ENCODE measurements at regions not wholly inside any gene's neighbourhood (a gene's known extent, or its start where the extent isn't known, plus 50 kb on each side); places are given as distances from the start of the nearest gene placed in this dataset.

DNA sequence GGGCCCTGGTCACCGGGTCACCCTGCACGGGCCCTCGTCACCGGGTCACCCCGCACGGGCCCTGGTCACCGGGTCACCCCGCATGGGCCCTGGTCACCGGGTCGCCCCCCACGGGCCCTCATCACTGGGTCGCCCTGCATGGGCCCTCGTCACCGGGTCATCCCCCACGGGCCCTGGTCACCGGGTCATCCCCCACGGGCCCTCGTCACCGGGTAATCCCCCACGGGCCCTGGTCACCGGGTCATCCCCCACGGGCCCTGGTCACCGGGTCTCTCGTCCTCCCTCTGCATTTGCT lies 77.6 kb downstream of the RIPK4 start:
- intact Hi-C loops (cut with DNase I, micrococcal nuclease): no loop called here
- Mint-ChIP-seq H3K36me3 (ENCODE audit: low read depth) (no peaks in the 10 kb centered on the region), H3K9me3 (ENCODE audit: low read depth) (no peaks in the 10 kb centered on the region), H3K4me3 (no peak overlapping the region), H3K27me3 (peaks cover 12% of the 10 kb centered on the region), H3K27ac (no peak overlapping the region), H3K4me1 (no peaks in the 10 kb centered on the region)
- ChIA-PET POLR2A (no interaction called here), CTCF (no interaction called here)
- no peak for ATAC-seq
- DNase-seq: no peak

DNA sequence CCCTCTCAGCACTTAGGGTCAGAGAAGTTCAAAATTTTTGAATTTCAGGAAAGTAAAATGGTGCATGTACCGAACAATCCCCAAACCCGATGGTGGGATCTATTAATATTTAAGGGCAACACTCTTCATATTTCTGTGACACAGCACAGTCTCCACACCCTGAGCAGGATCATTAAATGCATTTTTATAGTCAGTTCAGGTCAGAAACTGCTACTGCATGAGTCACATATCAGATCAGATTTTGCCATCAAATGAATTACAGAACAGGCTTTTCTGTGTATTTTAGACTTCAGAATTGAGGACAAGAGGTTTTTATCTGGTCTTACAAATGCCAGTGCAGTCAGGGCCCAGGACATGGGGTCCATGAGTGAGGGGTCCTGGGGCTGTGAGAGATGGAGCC lies 79.2 kb downstream of the RIPK4 start:
- Mint-ChIP-seq H3K9me3 (ENCODE audit: low read depth) (no peaks in the 10 kb centered on the region), H3K27ac (no peak overlapping the region), H3K27me3 (peaks cover 7% of the 10 kb centered on the region), H3K36me3 (ENCODE audit: low read depth) (no peaks in the 10 kb centered on the region), H3K4me3 (no peak overlapping the region), H3K4me1 (no peaks in the 10 kb centered on the region)
- no peak for ATAC-seq
- intact Hi-C loops (cut with DNase I, micrococcal nuclease): no loop called here
- ChIA-PET POLR2A (no interaction called here), CTCF (no interaction called here)
- DNase-seq: no peak

DNA sequence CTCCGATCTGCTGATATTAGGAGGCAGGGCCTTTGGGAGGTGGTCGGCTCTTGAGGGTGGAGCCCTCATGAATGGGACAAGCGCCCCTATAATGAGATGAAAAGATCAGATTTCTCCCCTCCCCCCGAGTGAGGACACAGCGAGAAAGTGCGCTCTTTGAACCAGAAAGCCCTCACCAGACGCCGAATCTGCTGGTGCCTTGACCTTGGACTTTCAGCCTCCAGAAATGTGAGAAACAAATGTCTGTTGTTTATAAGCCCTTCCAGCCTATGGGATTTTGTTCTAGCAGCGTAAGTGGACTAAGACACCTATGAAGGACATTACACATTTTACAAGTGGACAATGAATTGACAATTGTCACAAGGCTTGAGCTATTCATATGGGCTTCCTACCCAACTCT lies 80.2 kb downstream of the RIPK4 start:
- Mint-ChIP-seq H3K4me1 (no peaks in the 10 kb centered on the region), H3K27me3 (peaks cover 7% of the 10 kb centered on the region), H3K9me3 (ENCODE audit: low read depth) (no peaks in the 10 kb centered on the region), H3K4me3 (no peak overlapping the region), H3K27ac (no peak overlapping the region), H3K36me3 (ENCODE audit: low read depth) (no peaks in the 10 kb centered on the region)
- POLR2A ChIA-PET: no interaction called here
- ATAC-seq (no peak), DNase-seq (no peak)
- CTCF ChIA-PET: no interaction called here
- intact Hi-C loops (cut with DNase I, micrococcal nuclease): no loop called here

DNA sequence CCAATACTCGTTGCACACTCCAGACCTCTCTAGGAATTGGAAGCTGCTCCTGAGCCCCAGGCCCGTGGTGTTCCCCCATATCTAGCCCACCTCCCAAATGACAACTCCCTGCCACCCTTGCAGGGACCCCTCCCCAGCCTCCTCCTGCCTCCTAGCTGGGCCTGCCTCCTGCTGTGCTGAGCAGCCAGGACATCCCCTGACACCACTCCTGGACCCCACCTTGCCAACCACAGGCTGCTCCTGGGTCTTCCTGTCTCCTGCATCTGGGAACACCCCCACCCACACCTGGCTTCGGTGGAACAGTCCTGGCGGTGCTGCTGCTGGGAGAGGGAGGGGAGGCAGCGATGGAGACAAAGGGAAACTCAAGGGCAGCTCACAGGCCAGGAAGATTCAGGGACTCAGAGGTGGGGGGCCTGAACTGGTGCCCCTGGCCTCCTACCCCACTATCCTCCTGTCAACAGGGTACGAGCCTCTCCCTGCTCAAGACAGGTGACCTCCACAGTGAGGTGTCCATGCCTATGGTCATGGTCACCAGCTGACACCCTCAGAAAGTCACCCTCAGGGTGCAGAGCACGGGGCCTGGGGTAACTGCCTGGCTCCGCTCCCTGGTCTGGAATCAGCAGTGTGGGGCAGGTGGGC lies 81.2 kb downstream of the RIPK4 start:
- H3K36me3 Mint-ChIP-seq (ENCODE audit: low read depth): no peaks in the 10 kb centered on the region
- intact Hi-C loops (cut with DNase I, micrococcal nuclease): no loop called here
- no peak for DNase-seq
- ATAC-seq: no peak
- H3K4me3 Mint-ChIP-seq: no peak overlapping the region
- H3K9me3 Mint-ChIP-seq (ENCODE audit: low read depth): no peaks in the 10 kb centered on the region
- CTCF ChIA-PET: interaction anchor here (1.1 kb wide), 1 partner anchor 13 kb away, joined by 5 read pairs; no protein-coding TSS in a partner anchor
- no peak overlapping the region for H3K27ac Mint-ChIP-seq
- H3K27me3 Mint-ChIP-seq: peaks cover 3% of the 10 kb centered on the region
- POLR2A ChIA-PET: no interaction called here
- H3K4me1 Mint-ChIP-seq: no peaks in the 10 kb centered on the region

DNA sequence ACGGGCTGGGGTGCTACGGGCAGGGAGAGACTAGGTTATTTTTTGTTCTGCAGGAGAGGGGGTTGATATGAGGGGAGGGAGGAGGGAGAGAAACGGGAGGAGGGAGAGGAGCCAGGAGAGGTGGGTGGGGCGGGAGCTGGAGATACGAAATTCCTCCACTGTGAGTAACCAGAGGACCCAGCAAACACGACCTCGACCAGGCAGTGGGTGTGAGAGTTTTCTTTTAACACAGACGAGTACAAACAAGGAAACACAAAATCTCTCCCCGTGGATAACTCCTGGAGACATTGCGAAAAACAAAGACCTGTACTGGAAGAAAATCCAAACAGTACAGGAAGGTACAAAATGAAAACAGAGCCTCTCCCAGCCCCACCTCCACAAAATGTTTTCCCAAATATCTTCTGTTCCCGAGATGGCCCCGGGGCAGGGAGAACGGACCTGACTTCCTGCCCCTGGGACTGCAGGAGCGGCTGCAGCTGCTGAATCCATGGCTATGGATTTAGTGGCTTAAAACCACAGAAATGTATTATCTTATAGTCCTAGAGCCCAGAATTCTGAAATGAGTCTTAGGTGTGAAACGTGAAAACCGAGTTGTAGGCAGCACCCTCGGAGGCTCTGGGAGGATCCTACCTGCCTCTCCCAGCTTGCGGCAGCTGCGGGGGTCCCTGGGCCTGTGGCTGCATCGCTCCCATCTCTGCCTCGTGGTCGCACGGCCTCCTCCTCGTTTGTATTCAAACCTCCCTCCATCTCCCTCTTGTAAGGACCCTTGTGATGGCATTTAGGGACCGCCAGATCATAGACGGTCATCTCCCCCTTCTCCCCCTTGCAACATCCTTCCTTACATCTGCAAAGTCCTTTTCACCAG lies 82.2 kb downstream of the RIPK4 start:
- H3K27ac Mint-ChIP-seq: no peak overlapping the region
- POLR2A ChIA-PET: no interaction called here
- H3K4me3 Mint-ChIP-seq: no peak overlapping the region
- no peaks in the 10 kb centered on the region for H3K4me1 Mint-ChIP-seq
- intact Hi-C loops (cut with DNase I, micrococcal nuclease): no loop called here
- no peak for DNase-seq
- H3K9me3 Mint-ChIP-seq (ENCODE audit: low read depth): no peaks in the 10 kb centered on the region
- no peak for ATAC-seq
- H3K36me3 Mint-ChIP-seq (ENCODE audit: low read depth): no peaks in the 10 kb centered on the region
- CTCF ChIA-PET: no interaction called here
- H3K27me3 Mint-ChIP-seq: peaks cover 3% of the 10 kb centered on the region

DNA sequence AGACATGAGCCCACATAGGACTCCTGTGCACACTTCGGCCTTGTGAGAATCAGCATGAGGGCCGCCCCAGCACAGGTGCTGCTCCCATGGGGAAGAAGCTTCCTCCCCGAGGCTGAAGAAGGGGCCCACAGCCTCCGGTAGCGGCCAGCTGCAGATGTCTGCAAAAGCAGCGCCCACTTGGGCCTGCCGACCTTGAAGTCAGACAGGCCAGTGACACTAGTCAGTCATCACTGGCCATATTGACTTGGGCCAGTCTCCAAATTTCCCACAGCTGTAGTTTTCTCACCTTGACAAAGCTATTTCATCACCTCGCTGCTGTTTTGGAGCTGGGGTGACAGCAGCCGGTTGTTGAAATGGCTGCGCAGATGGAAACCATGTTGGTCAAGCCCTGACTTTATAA lies 83.0 kb downstream of the RIPK4 start:
- CTCF ChIA-PET: no interaction called here
- intact Hi-C loops (cut with DNase I, micrococcal nuclease): no loop called here

DNA sequence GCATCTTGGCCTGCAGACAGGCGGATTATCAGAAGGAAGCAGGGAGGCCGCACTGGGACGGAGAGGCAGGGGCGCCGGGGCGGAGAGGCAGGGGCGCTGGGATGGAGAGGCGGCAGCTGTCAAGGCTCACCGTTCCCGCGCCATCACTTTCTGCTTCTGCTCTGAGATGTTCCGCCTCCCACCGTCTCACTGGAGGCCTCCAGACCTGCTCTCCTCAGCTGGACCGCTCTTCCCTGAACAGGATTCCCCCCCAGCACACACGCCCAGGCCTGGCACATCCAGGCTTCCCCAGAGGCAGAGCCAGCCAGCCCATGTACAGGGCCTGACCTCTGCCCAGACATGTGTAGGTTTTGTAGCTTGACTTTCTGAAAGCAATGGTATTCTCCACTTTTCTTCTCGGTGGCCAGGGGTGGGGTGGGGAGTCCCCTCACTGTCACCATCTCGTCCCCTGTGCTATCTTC lies 84.1 kb downstream of the RIPK4 start:
- no peaks in the 10 kb centered on the region for H3K9me3 Mint-ChIP-seq (ENCODE audit: low read depth)
- no peak for DNase-seq
- intact Hi-C loops (cut with DNase I, micrococcal nuclease): no loop called here

More for the DNA sequence above, 83.0 kb downstream of the RIPK4 start:
- no peaks in the 10 kb centered on the region for H3K4me1 Mint-ChIP-seq
- peaks cover 3% of the 10 kb centered on the region for H3K27me3 Mint-ChIP-seq
- no peaks in the 10 kb centered on the region for H3K36me3 Mint-ChIP-seq (ENCODE audit: low read depth)
- no peaks in the 10 kb centered on the region for H3K9me3 Mint-ChIP-seq (ENCODE audit: low read depth)
- POLR2A ChIA-PET: no interaction called here
- no peak for ATAC-seq
- no peak overlapping the region for H3K27ac Mint-ChIP-seq
- H3K4me3 Mint-ChIP-seq: no peak overlapping the region
- DNase-seq: no peak

DNA sequence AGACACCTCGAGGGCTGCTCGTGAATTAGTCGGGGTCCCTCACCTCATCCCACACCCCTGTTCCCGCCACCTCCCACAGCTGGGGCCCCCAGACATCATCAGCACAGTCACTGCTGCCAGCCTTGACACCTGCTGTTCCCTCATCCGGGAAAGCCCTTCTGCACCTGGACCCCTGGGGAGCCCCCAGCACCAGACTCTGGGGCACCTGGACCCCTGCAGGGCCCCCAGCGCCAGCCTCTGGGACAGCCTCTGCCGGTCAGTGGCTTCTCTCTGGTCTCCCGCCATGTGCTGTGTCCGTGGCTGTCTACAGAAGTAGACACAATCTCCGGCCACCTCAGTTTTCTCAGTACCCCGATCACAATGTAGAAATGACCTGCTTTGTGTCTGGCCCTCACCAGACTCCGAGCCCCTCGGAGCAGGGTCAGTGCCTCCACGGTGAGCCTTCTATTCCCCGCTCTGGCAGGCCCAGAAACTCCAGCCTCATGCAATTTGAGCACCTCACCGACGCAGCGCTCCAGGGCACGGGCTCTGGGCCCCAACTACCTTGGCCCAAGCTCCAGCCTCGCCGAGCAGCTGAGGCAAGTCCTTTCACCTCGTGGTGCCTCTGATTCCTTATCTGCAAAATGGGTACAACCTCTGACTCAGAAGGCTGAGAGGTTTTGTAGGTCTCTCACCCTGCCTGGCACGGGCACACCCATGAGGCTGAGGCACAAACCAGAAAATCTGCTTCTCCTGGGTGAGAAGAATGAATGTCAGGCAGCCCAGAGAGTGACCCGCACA lies 84.7 kb downstream of the RIPK4 start:
- ATAC-seq (no peak), DNase-seq (no peak)
- intact Hi-C loops (cut with DNase I, micrococcal nuclease): no loop called here
- CTCF ChIA-PET: no interaction called here
- POLR2A ChIA-PET: no interaction called here
- Mint-ChIP-seq H3K9me3 (ENCODE audit: low read depth) (no peaks in the 10 kb centered on the region), H3K27me3 (peaks cover 3% of the 10 kb centered on the region), H3K4me1 (no peaks in the 10 kb centered on the region), H3K4me3 (no peak overlapping the region), H3K27ac (no peak overlapping the region), H3K36me3 (ENCODE audit: low read depth) (no peaks in the 10 kb centered on the region)

More for the DNA sequence above, 84.1 kb downstream of the RIPK4 start:
- Mint-ChIP-seq H3K4me1 (no peaks in the 10 kb centered on the region), H3K36me3 (ENCODE audit: low read depth) (no peaks in the 10 kb centered on the region), H3K27me3 (peaks cover 3% of the 10 kb centered on the region), H3K27ac (no peak overlapping the region), H3K4me3 (no peak overlapping the region)
- CTCF ChIA-PET: no interaction called here
- POLR2A ChIA-PET: no interaction called here
- ATAC-seq: no peak

DNA sequence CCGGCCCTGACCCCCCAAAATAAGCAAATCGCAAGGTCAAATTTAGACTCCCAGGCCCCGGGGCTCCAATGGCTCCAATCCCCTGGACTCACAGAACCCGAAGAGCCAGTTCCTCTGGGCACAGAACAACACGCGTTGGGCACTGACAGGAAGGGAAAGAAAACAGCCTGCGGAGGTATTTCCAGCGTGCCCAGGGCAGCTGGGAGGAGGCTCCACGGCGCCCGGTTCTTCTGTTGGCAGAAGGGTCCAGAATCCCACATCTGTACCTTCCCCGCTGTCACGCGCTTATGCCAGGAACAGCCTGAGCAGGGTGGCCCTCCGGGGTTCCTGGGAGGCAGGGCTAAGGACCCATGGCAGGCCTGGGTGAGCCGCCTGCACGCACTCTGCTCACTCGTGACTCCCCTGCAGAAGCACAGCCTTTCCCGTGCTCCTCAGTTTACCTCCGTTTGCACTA lies 85.5 kb downstream of the RIPK4 start:
- no peaks in the 10 kb centered on the region for H3K36me3 Mint-ChIP-seq (ENCODE audit: low read depth)
- peaks cover 3% of the 10 kb centered on the region for H3K27me3 Mint-ChIP-seq
- no peak overlapping the region for H3K4me3 Mint-ChIP-seq
- H3K4me1 Mint-ChIP-seq: no peaks in the 10 kb centered on the region
- ChIA-PET POLR2A (no interaction called here), CTCF (no interaction called here)
- intact Hi-C loops (cut with DNase I, micrococcal nuclease): no loop called here
- DNase-seq: no peak
- no peaks in the 10 kb centered on the region for H3K9me3 Mint-ChIP-seq (ENCODE audit: low read depth)
- no peak for ATAC-seq
- no peak overlapping the region for H3K27ac Mint-ChIP-seq

DNA sequence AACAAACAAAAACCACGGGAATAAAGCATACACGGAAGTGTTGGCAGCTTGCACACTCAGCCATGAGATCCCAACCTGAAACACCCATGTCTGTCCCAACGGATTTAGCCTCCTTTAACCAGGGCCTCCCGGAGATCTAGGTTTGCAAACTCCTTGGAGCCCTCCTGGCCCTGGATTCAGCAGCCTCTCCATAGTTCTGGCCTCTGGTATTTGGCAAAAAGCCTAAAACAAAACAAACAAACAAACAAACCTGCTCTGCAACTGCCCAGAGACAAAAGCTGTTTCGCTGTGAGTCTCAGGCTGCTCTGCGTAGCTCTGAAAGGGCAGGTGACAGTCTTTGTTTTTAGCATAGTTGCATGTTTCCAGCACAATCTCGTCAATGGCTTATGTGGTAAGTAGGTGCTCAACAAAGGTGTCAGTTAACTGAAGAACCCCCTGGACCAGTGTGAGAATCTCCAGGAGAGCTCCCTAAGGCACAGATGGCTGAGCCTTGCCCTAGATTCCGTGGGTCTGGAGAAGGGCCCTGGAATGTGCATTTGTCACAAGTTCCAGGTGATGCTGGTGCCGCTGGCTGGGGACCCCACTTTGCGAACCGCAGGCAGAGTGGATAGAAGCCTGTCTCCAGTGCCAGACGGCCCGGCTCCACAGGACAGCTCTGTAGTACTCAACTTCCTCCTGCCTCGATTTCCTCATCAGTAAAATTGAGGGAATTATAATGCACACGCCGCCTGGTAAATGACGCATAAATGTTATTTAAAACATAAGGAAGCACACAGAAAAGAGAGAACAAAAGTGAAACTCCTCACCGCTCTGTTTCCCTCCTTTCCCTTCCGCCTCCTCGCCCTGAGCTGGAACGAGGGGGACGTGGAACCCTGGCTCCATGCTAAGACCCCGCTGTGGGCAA lies 86.2 kb downstream of the RIPK4 start:
- DNase-seq: no peak
- Mint-ChIP-seq H3K4me1 (no peaks in the 10 kb centered on the region), H3K36me3 (ENCODE audit: low read depth) (no peaks in the 10 kb centered on the region), H3K27ac (no peak overlapping the region), H3K9me3 (ENCODE audit: low read depth) (no peaks in the 10 kb centered on the region), H3K27me3 (peaks cover 3% of the 10 kb centered on the region), H3K4me3 (no peak overlapping the region)
- ChIA-PET POLR2A (no interaction called here), CTCF (no interaction called here)
- no peak for ATAC-seq
- intact Hi-C loops (cut with DNase I, micrococcal nuclease): no loop called here

DNA sequence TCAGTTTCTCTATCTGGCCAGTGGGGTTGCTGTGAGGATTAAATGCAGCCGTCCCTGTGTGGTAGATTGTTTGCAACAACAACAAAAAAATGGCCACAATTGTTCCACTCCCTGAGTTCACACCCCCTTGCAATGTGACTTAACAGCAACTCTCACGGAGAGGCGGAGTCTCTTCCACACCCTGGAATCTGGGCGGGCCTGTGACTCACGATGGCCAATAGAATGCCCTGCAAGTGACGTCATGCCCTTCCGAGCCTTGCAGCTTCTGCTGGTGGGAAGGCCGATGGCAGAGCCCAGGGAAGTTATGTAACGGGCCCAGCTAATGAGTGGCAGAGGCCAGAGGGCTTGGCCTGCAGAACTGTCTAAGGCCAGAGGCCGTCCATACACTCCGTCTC lies 87.9 kb downstream of the RIPK4 start:
- ATAC-seq (peak; percentile 33), DNase-seq (peak; percentile 37)
- no peaks in the 10 kb centered on the region for H3K4me1 Mint-ChIP-seq
- H3K36me3 Mint-ChIP-seq (ENCODE audit: low read depth): no peaks in the 10 kb centered on the region
- H3K9me3 Mint-ChIP-seq (ENCODE audit: low read depth): no peaks in the 10 kb centered on the region
- H3K27me3 Mint-ChIP-seq: peaks cover 3% of the 10 kb centered on the region
- ChIA-PET POLR2A (no interaction called here), CTCF (no interaction called here)
- intact Hi-C loops (cut with DNase I, micrococcal nuclease): no loop called here
- no peak overlapping the region for H3K4me3 Mint-ChIP-seq
- no peak overlapping the region for H3K27ac Mint-ChIP-seq
